ENCODE measurements at regions not wholly inside any gene's neighbourhood (a gene's known extent, or its start where the extent isn't known, plus 50 kb on each side); places are given as distances from the start of the nearest gene placed in this dataset.

GRCh38 chr1:199704231-199704630, 323.3 kb upstream of the NR5A2 start:
- Mint-ChIP-seq H3K9me3 (ENCODE audit: unreplicated experiment) (no peaks in the 10 kb centered on the region), H3K4me1 (ENCODE audit: low read depth, unreplicated experiment) (no peaks in the 10 kb centered on the region), H3K27ac (ENCODE audit: unreplicated experiment) (no peak overlapping the region), H3K36me3 (ENCODE audit: insufficient read depth, unreplicated experiment) (no peaks in the 10 kb centered on the region), H3K4me3 (ENCODE audit: unreplicated experiment) (no peak overlapping the region), H3K27me3 (ENCODE audit: insufficient read depth, unreplicated experiment) (no peaks in the 10 kb centered on the region)
- ChIA-PET POLR2A (no interaction called here), CTCF (no interaction called here)
- Histone ChIP-seq H3K36me3 (ENCODE audit: control insufficient read depth, insufficient read depth, low read length) (no peaks in the 10 kb centered on the region), H3K4me3 (ENCODE audit: low read depth, low read length) (no peak overlapping the region), H3K27me3 (replicated peaks; ENCODE audit: control insufficient read depth, insufficient read depth, low read length) (no peaks in the 10 kb centered on the region), H3K4me1 (no peaks in the 10 kb centered on the region), H3K9me3 (no peaks in the 10 kb centered on the region; the same call in 1 of the 2 replicates)
- no TSS peak for BruUV-seq (replicated peaks)
- intact Hi-C loops (cut with micrococcal nuclease; ENCODE audit: unreplicated experiment), result no loop called here
- TF ChIP-seq, protein P1, sequence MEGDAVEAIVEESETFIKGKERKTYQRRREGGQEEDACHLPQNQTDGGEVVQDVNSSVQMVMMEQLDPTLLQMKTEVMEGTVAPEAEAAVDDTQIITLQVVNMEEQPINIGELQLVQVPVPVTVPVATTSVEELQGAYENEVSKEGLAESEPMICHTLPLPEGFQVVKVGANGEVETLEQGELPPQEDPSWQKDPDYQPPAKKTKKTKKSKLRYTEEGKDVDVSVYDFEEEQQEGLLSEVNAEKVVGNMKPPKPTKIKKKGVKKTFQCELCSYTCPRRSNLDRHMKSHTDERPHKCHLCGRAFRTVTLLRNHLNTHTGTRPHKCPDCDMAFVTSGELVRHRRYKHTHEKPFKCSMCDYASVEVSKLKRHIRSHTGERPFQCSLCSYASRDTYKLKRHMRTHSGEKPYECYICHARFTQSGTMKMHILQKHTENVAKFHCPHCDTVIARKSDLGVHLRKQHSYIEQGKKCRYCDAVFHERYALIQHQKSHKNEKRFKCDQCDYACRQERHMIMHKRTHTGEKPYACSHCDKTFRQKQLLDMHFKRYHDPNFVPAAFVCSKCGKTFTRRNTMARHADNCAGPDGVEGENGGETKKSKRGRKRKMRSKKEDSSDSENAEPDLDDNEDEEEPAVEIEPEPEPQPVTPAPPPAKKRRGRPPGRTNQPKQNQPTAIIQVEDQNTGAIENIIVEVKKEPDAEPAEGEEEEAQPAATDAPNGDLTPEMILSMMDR (IDR thresholded peaks at IDR 0.05; ENCODE audit: insufficient read depth in 1 of 2, low read depth in 1 of 2, low read length in 1 of 2, severe bottlenecking in 1 of 2, unreplicated experiment in 1 of 2), result no peak
- no peak for DNase-seq

GRCh38 chr1:199705825-199706224, 321.7 kb upstream of the NR5A2 start:
- no peaks in the 10 kb centered on the region for H3K27me3 ChIP-seq (replicated peaks; ENCODE audit: control insufficient read depth, insufficient read depth, low read length)
- no TSS peak for BruUV-seq (replicated peaks)
- no peaks in the 10 kb centered on the region; the same call in 1 of the 2 replicates for H3K9me3 ChIP-seq
- no peak overlapping the region for H3K4me3 ChIP-seq (ENCODE audit: low read depth, low read length)
- TF ChIP-seq, protein P1 (IDR thresholded peaks at IDR 0.05; ENCODE audit: insufficient read depth in 1 of 2, low read depth in 1 of 2, low read length in 1 of 2, severe bottlenecking in 1 of 2, unreplicated experiment in 1 of 2), result no peak
- no peaks in the 10 kb centered on the region for H3K4me1 Mint-ChIP-seq (ENCODE audit: low read depth, unreplicated experiment)
- H3K36me3 ChIP-seq (ENCODE audit: control insufficient read depth, insufficient read depth, low read length), result no peaks in the 10 kb centered on the region
- no peak for DNase-seq
- POLR2A ChIA-PET, result no interaction called here
- no peaks in the 10 kb centered on the region for H3K9me3 Mint-ChIP-seq (ENCODE audit: unreplicated experiment)
- intact Hi-C loops (cut with micrococcal nuclease; ENCODE audit: unreplicated experiment), result no loop called here
- no peaks in the 10 kb centered on the region for H3K36me3 Mint-ChIP-seq (ENCODE audit: insufficient read depth, unreplicated experiment)
- CTCF ChIA-PET, result no interaction called here
- H3K4me3 Mint-ChIP-seq (ENCODE audit: unreplicated experiment), result no peak overlapping the region
- H3K27ac Mint-ChIP-seq (ENCODE audit: unreplicated experiment), result no peak overlapping the region
- H3K27me3 Mint-ChIP-seq (ENCODE audit: insufficient read depth, unreplicated experiment), result no peaks in the 10 kb centered on the region
- no peaks in the 10 kb centered on the region for H3K4me1 ChIP-seq

DNA sequence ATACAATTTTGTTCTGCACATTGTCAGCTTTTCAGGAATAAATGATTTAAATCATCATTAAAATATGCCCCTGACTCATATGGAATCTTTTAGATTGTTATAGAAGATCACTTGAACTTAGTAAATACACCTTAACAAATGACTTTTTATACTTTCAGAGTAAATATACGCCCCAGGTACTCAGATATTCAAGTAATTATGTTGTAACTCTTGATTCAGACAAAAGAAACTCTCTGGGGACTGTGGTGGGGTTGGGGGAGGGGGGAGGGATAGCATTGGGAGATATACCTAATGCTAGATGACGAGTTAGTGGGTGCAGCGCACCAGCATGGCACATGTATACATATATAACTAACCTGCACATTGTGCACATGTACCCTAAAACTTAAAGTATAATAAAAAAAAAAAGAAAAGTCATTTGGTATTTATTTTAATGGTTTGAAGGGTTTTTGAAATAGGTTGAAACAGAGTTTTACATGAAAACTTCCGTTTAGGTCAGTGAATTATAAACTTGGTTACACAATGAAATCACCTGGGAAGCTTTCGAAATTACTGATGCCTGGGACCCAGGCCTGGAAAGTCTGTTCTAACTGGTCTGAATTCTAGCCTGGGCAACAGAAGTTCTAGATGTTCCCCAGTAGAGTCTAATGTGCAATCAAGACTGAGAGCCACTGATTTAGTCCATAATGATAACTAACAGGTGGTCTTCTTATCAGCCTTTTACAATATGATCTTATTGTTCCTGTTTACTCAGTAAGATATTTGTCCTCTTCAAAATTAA, 320.5 kb upstream of the NR5A2 start:
- ChIA-PET CTCF (no interaction called here), POLR2A (no interaction called here)
- Histone ChIP-seq H3K27me3 (replicated peaks; ENCODE audit: control insufficient read depth, insufficient read depth, low read length) (no peaks in the 10 kb centered on the region), H3K4me3 (ENCODE audit: low read depth, low read length) (no peak overlapping the region), H3K4me1 (no peaks in the 10 kb centered on the region), H3K9me3 (peaks cover 10% of the 10 kb centered on the region), H3K36me3 (ENCODE audit: control insufficient read depth, insufficient read depth, low read length) (no peaks in the 10 kb centered on the region)
- TF ChIP-seq, protein P1 (IDR thresholded peaks at IDR 0.05; ENCODE audit: insufficient read depth in 1 of 2, low read depth in 1 of 2, low read length in 1 of 2, severe bottlenecking in 1 of 2, unreplicated experiment in 1 of 2), result no peak
- intact Hi-C loops (cut with micrococcal nuclease; ENCODE audit: unreplicated experiment), result no loop called here
- no peak overlapping the region for H3K4me3 Mint-ChIP-seq (ENCODE audit: unreplicated experiment)
- no peak overlapping the region for H3K27ac Mint-ChIP-seq (ENCODE audit: unreplicated experiment)
- no peaks in the 10 kb centered on the region for H3K4me1 Mint-ChIP-seq (ENCODE audit: low read depth, unreplicated experiment)
- BruUV-seq (replicated peaks), result no TSS peak
- no peaks in the 10 kb centered on the region for H3K27me3 Mint-ChIP-seq (ENCODE audit: insufficient read depth, unreplicated experiment)
- no peaks in the 10 kb centered on the region for H3K36me3 Mint-ChIP-seq (ENCODE audit: insufficient read depth, unreplicated experiment)
- peaks cover 11% of the 10 kb centered on the region for H3K9me3 Mint-ChIP-seq (ENCODE audit: unreplicated experiment)
- DNase-seq, result no peak

Data from Caco-2 (cell line).